NCI-H82 treated with DMSO at 0.1 percent for 48 hours (cell line): ENCODE measurements at regions not wholly inside any gene's neighbourhood (a gene's known extent, or its start where the extent isn't known, plus 50 kb on each side); places are given as distances from the start of the nearest gene placed in this dataset.
"Not testable (repeated sequence)": the region's sequence is repeated elsewhere in the genome, so short reads cannot be mapped to it uniquely, and the experiment has no call there.

Experiments used
- DNase-seq: peaks from one replicate; lab custom pipeline; 2025; ENCODE audit not compliant: unreplicated experiment; lab: John Stamatoyannopoulos, UW

DNA sequence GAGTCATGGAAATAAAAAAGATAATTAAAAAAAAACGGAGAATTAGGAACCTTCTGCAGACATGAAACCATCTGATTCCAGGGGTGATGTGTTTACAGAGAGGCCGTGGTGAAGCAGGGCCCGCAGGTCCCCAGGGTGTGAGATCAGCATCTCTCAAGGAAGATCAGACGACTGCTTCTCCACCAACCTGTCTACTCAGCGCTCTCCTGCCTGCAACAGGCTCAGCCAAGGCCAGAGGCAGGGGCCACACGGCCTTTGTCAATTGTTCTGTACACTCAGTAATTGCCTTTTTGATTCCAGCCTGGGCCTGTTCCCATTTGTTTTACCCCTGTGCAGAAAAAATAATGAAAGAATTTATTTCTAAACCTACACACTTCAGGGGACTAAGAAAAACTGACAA lies 124.6 kb downstream of the NXPE2 start:
- no peak for DNase-seq

DNA sequence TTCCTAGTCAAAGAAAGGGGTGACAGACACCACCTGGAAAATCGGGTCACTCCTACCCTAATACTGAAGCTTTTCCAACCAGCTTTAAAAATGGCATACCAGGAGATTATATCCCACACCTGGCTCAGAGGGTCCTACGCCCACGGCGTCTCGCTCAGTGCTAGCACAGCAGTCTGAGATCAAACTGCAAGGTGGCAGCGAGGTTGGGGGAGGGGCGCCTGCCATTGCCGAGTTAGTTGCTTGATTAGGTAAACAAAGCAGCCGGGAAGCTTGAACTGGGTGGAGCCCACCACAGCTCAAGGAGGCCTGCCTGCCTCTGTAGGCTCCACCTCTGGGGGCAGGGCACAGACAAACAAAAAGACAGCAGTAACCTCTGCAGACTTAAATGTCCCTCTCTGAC lies 127.1 kb downstream of the NXPE2 start:
- DNase-seq = not testable (repeated sequence)

DNA sequence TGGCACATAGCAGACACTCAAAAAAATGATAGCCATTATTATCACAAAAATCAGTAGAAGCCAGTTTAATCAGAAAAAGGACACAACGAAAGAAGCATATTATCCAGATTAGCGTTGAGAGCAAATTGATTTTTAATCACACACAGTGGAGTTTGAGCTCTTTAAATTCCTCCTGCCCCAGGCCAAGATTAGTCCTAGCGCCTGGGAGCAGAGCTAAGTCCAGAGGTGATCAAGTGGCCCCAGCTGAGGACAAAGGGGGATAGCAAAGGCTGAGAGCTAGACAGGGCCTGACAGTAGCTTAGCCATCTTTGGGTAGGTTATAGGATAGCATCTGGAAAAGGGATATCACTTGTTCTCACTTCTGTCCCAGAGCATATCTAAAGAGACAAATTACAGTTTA lies 133.6 kb downstream of the NXPE2 start:
- peak; percentile 17 for DNase-seq

DNA sequence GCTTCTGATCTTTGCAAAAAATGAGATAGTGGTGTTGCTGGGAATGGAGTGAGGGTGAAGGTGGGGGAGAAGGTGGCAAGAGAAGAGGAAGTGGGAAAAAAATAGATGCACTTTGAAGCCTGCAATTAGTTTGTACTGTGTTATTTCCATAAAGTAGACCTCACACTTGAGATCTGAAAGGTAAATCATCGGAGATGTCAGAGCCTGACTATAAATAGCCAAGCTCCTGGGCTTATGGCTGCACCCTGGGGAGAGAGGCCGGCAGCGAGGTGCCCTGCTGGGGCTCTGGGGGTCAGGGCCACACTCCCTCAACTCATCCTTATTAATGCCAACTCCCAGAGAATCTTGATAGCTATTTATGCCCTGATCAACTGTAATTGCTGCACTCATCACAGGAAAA lies 134.4 kb downstream of the NXPE2 start:
- no peak for DNase-seq

DNA sequence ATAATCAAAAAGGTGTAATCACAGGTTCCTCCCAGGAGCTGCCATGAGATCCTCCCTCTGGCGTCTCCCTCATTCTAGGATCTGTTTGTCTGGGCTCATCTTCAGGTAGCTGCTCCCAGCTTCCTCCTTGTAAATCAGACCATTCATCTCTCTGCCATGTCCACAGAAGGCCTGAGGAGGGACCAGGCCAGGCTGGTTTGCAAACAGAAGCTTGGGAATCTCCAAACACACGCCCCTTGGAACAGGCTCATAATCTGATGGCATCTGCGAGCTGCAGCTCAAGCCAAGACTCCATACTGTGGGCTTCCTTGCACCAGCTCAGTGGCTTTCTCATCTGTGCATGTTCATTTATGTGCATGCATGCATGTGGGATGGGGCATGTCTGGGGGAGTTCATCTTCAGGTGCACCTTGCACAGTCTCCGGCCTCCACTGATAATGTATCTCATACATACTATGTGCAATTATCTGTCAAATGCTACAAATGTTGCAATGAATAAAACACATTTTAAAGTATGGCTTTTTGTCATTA lies 134.9 kb downstream of the NXPE2 start:
- no peak for DNase-seq

DNA sequence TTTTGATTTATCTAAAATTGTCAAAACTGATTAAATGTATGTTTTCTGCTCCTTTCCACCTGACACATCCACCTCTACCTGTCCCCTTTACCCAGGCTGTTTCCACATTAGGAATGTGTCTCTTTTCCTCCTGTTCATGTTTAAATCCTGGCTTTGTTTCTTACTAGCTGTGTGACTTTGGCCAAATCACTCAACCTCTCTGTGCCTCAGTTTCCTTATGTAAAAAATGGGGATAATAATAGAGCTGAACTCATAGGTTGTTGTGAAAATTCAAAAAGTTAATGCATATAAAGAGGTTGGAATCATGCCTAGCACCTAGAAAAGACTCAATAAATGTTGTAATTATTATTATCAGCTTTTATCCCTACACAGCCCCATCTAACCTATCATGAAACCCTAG lies 136.8 kb downstream of the NXPE2 start:
- no peak for DNase-seq

DNA sequence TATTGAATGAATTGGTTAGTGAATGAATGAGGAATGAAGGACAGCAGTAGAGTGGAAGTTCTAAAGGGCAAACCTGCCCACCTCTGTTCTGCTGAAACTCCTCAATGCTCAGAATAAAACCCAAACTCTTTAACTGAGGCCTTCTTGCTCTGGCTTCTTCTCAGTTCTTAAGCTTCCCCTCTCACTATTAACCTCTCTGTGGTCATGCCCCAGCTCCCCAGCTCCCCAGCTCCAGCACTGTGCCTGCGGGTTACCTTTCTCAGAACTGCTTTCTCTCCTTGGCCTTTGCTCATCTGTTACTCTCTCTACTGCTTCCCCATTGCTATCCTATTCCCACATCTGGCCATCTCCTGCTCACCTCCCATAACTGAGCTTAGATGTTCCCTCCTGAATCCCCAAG lies 137.4 kb downstream of the NXPE2 start:
- no peak for DNase-seq

DNA sequence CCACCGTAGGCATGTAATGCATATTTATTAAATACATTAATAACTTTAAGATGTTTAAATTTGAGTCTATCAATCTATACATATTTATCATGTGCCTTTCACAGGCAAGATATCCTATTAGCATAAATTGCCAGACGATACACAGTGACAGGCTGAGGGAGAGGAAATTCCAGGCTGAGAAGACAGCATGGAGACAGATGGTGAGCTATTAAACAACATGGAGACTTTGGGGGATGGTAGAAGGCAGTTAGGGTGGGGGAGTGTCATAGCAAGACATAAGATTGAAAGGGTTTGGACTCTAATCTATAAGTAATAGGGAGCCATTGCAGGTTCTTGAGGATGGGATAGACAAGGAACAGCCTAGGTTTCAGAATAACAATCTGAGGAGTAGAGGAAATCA lies 138.5 kb downstream of the NXPE2 start:
- peak; percentile 77 for DNase-seq

DNA sequence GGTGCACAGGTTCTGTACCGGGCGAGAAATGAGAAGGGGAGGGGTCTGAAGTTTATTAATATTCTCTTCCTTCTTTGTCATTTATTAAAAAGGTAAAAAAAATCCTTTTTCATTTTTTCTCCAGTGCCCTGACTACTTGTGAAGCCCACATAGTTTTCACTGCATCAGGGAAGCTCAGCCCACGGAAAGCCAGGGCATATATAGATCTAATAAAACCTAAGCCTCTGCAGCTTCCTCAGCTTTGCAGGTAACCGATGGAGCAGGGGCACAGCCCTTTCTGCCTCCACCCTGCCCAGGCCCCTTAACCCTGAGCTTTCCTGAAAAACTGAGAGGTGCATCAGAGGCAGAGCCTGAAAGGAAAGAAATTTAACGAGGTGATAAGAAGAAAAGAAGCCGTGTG lies 140.1 kb downstream of the NXPE2 start:
- DNase-seq = no peak

DNA sequence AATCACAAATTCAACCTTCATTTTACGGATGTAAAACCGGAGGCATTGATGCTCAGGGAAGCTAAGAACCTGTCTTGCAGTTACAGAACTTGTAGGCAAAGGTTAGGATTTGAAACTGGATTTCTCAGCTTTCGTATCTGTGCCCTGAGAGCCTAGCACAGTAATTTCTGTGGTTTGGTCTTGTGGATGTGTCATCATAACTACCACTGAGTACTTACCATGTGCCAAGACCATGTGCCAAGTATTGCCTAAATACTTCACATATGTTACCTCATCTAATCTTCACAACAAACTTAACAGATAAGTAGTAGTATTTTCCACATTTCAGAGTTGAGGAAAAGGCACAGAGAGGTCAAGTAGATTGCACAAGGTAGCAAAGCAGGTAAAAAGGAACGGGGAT lies 140.7 kb downstream of the NXPE2 start:
- DNase-seq = no peak

DNA sequence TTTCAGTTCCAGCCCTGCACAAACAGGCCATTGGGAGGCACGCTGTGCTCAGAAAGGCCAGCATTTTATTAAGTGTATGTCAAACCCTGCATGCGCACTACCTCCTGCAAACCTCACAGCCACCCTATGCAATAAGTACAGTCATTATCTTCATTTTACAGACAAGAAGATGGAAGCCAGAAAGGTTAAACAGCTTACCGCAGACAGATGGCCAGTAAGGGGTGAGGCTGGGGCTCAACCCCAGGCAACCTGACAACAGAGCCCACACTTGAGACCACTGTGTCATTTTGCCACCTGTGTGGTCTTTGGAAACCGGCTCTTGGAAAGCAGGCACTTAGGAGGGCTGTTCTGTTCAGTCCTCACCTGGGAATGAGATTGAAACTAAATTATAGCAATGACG lies 142.3 kb downstream of the NXPE2 start:
- DNase-seq = peak; percentile 33

DNA sequence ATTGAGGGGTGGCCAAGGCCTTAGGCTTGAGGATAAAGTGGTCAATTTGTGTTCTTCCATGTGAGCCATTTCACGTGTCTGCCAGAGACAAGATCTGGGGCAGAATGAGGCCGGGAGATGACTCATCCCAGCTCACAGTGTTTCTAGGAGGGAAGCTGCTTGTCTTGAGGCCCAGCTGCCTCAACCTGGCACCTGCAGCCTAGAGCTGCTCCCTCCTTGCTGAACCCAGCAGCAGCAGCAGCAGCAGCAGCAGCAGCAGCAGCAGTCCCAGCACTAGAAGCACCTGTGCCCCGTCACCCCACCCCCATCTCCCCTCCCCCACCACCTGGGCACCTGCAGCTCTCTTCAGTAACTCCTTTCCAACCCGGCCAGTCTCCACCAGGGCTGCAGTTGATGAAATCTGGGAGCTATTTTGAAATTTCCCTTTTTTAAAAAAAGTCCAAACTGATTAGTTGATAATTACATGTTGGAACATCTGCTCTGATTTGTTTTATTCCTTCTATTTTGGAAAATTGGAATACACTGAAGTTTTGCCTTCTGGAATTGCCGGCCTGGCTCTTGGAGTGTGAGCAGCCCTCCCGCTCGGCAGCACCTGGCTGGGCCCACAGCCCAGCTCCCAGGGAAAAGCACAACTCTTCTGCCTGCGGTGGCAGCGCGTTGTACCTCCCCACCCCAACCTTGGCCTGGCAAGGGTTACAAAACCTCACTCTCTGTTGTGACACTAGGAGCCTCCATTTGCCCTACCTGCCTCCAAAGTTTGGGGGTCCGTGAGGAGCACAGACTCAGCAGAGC lies 143.5 kb downstream of the NXPE2 start:
- no peak for DNase-seq

DNA sequence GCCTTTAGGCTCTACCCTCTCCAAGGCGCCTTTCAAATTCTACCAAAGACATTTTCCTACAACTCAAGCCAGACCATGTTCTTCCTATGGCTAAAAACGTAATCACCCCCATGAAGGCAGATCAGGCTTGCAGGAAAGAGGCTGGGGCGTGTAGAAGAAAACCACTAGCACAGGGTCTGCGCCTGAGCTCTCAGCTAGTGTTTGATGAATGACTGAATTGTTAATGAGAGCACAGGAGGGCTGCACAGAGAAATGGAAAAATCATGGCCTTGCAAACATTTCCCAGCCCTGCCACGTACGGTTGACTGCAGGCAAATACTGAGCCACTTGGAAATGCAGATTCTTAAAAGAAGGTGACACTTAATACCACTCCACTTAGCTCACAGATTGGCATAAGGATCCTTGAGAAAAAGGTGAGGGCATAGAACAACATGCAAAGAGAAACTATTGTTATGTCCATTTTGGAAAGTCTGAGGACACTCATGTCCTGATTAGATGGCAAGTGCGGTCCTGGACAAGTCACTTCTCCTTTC lies 148.6 kb downstream of the NXPE2 start:
- DNase-seq = no peak

DNA sequence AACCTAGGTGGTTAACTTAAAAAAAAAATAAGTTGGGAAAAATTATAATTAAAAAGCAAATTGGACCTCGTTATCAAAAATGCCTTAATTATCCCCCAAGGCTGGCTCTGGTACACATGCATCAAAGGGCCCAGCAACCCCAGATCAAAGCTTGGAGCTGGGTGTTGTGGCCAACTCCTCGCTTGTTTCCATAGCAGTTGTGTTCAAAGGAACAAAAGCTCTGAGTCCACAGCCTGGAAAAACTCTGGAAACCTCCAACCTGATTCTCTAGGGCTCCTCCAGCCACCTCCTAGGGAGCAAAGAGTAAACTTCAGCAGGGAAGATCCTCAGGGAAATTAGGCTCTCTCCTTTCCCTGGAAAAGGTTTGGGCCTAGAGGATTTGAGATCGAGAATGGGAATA lies 149.4 kb downstream of the NXPE2 start:
- no peak for DNase-seq

DNA sequence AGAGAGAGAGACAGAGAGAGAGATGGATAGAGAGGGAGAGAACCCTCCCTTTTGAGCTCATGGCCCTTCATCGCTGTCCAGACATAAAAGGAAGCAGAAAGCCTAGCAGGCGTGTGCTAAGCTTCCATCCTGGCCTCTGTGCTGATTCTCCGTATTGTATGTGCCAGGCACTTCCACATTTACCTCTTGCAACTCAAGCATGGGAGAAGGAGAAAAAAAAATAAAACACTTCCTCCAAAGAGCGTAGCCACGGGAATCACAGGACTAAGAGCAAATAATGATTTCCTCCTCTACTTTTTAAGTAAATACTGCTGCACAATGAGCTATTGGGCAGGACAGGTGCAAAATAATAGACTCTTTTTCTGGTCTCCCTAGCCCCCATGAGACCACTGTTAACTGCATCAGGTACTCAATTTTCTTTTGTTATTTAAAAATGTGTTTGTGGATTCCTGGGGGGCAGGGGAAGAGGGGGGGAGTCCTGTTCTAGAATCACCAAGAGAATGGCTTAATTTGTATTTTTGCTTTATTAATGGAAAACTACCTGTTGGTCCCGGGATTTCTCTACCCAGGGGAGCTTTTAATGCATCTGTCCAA lies 154.3 kb downstream of the NXPE2 start:
- DNase-seq = no peak

DNA sequence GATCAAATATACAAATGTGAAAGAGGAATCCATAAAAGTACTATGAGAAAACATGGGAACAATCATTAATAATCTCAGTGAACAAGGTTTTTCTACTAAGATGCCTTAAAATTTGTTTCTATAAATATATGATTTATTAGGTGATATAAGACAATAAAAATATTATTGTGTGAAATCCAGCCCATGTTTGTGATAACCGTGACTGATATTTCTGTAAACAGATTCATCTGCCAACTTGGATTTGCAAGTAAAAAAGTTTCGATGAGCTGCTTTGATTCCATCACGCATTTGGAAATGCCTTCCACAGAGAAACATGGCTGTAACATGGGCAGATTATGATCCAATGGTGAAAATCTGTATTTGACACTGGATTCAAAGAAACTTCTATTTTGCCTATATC lies 157.8 kb downstream of the NXPE2 start:
- no peak for DNase-seq

DNA sequence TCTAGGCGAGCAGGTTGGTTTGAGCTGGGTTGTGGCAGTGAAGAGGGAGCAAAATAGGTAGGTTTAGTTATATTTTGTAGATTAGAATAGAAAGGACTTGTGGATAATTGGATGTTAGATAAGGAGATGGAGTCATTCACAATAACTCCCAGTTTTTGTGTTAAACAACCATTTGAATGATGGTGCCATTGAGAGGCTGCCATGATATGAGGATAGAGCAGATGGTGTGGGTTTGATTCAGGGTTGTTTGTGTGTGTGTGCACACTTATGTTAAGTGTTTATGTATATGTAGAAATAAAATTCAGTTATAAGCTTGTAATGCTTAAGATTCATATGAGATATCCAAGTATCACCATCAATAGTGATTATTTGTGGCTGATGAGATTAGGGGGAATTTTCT lies 166.6 kb downstream of the NXPE2 start:
- no peak for DNase-seq

DNA sequence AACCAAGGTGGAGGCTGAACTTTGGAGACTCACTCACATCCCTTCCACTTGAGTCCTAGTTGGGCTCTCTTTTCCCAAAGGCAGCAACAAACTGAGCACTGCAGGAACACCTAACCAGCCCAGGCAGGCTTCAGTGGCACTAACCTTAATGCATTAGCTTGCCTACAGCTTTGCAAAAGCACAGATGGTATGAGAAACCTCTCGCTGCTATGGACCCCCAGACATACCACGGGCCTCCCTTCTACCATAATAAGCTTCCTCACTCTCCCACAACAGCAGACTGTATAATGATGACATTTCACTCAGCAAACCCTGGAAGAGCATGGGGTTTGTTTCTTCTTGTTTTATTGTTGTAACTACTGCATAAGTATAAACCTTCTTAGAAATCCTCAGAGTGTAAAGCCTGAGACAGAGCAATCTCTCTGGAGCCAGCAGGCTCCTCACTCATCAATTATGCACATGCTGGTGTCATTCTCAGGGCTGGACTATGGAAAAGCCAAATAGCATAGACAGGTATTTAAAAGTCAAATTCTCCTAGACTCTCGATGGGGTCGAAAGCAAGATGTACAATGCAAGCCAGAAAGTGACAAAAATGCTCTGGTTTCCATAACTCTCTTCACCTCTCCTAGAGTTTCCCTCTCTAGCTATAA lies 167.6 kb downstream of the NXPE2 start:
- no peak for DNase-seq

DNA sequence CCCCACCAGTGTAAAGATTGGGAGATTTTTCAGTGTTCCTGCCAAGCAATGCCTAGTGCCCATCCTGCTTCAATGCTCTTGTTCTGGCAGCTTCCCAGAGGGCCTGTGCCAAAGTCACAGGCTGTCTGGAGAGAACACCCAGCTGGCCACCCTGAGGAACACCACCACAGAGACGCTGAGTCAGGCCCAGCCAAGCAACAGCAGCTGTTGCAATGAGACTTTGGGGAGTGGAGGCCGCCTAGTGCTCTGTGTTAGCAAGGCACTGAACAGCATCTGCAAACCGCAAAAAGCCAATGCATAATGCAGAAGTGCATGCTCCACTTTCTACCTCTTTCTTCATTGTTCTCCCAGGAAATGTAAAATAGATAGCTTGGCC lies 168.1 kb downstream of the NXPE2 start:
- DNase-seq = peak; percentile 31

DNA sequence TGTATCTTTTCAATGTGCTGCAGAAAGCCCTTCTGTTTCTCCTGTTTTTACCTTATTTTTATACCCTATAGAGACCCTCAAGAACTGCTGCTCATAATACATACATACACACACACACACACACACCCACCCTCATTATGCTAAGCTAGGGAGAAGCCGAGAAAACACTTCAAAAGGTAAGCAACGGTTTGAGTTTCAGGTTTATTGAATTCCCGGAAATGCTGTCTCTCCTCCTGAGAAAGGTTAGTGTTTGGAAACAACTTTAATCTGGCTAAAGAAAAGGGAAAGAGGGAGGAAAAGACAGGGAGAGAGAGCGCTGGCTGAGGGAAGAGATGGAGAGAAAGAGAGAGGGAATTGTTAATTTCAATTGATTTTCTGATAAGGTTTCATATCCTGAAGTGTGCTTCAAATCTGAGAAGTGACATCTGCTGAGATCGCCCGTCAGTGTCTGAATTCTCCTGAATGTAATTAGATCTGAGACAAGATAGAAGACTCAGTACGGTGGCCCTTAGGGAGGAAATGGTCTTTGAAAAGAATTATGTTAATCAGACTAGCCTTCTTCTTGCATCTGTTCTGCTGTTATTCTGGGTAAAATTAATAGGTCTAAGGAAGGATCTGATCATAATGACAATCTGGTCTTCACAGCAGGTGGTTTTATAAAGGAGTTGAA lies 169.1 kb downstream of the NXPE2 start:
- peak; percentile 84 for DNase-seq

DNA sequence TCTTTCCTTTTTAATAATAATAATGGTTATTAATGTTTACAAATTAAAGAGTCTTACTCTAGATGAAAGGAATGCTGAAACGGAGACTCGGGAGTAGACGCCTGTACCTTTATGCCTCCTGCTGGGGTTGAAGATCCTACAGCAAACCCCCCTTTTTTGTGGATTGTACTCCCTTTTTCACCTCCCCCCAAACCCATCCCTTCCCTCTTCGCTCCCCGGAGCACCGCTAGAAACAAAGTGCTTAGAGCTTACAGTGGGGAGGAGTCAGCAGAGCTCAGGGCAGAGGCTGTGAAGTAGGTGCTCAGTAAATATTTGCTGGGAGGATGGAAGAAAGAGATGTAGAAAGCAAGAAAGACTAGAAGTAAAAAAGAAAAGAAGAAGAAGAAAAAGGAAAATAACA lies 169.7 kb downstream of the NXPE2 start:
- DNase-seq = no peak
